Mucosa of descending colon (tissue), 3 donors: ENCODE measurements at regions not wholly inside any gene's neighbourhood (a gene's known extent, or its start where the extent isn't known, plus 50 kb on each side); places are given as distances from the start of the nearest gene placed in this dataset.

Experiments
- ATAC-seq: fragments of 200-7000 bp; cut with Tn5 transposase; one replicate; pipeline ENCODE4 v1.9.1; 2020; ENCODE audit warnings: mild to moderate bottlenecking, moderate library complexity
- DNase-seq, 3 donors: peaks; one replicate each; pipeline ENCODE4 v3.0.0-alpha.2; 2020
- H3K36me3 ChIP-seq: fragments of 200-600 bp; one replicate; pipeline ENCODE4 v1.8.0; 2021; ENCODE audit warnings: low read depth, mild to moderate bottlenecking
- H3K4me1 ChIP-seq: fragments of 200-600 bp; one replicate; pipeline ENCODE4 v1.8.0; 2021; ENCODE audit warnings: low read depth, mild to moderate bottlenecking
- H3K4me3 ChIP-seq: fragments of 200-600 bp; one replicate; pipeline ENCODE4 v1.8.0; 2021; ENCODE audit warnings: mild to moderate bottlenecking
- H3K9me3 ChIP-seq: fragments of 200-600 bp; one replicate; pipeline ENCODE4 v1.8.0; 2021; ENCODE audit warnings: mild to moderate bottlenecking
- CTCF ChIP-seq: fragments of 200-600 bp; IDR thresholded peaks from one replicate; pipeline ENCODE4 v1.8.0; 2022; ENCODE audit warnings: antibody characterized with exemption, mild to moderate bottlenecking
- intact Hi-C, 2 donors: fragments of 100-400 bp; cut with DNase I in 1 of 2; cut with micrococcal nuclease in 1 of 2; formaldehyde crosslinking; loops; one replicate each; pipeline versions ENCODE4 v1.11.0 to v1.11.1; 2022; cut with DNase I, micrococcal nuclease
- donor health status: DM: no; HTN: no; CAD: no; lungs with moderate emphysema.
- donor health status: DM: no; HTN: no; CAD: no.
- donor health status: DM: no; HTN: yes; CAD: no.

DNA sequence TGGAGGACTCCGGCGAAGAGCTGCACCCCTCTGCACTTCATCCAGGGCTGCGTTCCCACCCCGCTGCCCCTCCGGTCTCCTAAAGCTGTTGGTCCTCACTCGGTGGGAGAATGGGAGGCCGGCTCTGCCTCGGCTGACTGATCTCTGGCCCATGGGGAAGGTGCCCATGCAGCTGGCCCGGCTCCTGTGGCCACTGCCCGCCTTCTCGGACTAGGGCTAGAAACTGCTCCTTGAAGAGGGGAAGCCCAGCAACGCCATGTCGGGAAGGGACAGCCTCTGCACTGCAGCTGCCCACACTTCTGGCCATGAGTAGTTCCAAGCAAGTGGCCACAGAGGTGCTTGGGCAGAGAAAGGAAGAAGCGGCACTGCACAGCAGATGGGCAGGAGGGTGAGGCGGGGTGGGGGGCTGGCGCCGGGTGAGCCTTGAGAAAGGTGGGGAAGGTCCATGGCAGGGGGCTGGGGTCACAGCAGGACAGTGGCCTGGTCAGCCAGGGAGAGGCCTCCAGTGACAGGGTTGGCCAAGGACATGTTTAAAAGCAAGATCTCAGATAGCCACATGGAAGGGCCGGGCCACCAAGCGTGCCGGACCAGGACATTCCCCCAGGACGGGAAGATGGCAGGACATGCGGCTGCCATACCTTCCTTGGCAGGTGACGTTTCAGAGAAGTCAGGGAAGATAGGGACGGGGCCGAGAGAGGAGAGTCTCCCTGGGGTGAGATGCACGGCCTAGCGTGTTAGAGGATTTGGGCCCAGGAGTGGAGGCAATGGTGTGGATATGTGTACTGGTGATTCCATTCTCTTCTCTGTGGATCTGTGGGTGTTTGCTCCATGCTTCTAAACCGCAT lies 158.8 kb upstream of the HDAC4 start:
- Histone ChIP-seq H3K4me1 (no peaks in the 10 kb centered on the region), H3K4me3 (no peak overlapping the region), H3K36me3 (no peaks in the 10 kb centered on the region), H3K9me3 (no peaks in the 10 kb centered on the region)
- intact Hi-C loops = no loop called here
- TF ChIP-seq CTCF = no peak
- DNase-seq = no peak
- ATAC-seq = no peak

GRCh38 chr2:239558661-239559060 lies 157.8 kb upstream of the HDAC4 start:
- DNase-seq = no peak
- H3K4me3 ChIP-seq = no peak overlapping the region
- H3K4me1 ChIP-seq = no peaks in the 10 kb centered on the region
- TF ChIP-seq CTCF = no peak
- no peaks in the 10 kb centered on the region for H3K9me3 ChIP-seq
- no peaks in the 10 kb centered on the region for H3K36me3 ChIP-seq
- no peak for ATAC-seq
- intact Hi-C loops = no loop called here

- ATAC-seq = no peak
- H3K4me1 ChIP-seq = no peaks in the 10 kb centered on the region
- no peaks in the 10 kb centered on the region for H3K36me3 ChIP-seq
- intact Hi-C loops = no loop called here
- no peak overlapping the region for H3K4me3 ChIP-seq
- no peak for TF ChIP-seq CTCF
- no peaks in the 10 kb centered on the region for H3K9me3 ChIP-seq
- DNase-seq = no peak
Observed at GRCh38 chr2:239557516-239557915, 156.7 kb upstream of the HDAC4 start.

DNA sequence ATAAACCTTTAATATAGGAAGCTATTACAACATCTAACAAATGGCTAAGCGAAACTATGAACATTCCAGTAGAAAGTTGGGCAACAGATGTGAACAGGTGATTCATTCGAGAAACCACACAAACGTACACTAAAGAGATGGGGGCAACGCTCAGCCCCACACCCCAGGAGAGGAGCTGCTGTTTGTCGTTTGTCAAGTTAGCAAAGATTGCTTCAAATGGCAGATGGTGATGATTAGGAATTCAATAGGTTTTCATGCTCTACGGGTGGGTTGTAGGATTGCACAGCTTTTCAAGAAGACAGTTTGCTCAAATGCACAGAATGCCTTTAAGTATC lies 154.7 kb upstream of the HDAC4 start:
- Histone ChIP-seq H3K36me3 (no peaks in the 10 kb centered on the region), H3K9me3 (no peaks in the 10 kb centered on the region), H3K4me3 (no peak overlapping the region), H3K4me1 (no peaks in the 10 kb centered on the region)
- no peak for TF ChIP-seq CTCF
- DNase-seq (no peak), ATAC-seq (no peak)
- intact Hi-C loops = no loop called here

- Histone ChIP-seq H3K4me1 (no peaks in the 10 kb centered on the region), H3K4me3 (no peak overlapping the region), H3K36me3 (no peaks in the 10 kb centered on the region), H3K9me3 (no peaks in the 10 kb centered on the region)
- TF ChIP-seq CTCF = no peak
- ATAC-seq = no peak
- intact Hi-C loops = no loop called here
- DNase-seq = peak in 1 of 3 donors; percentile 10
Observed at GRCh38 chr2:239554766-239555570, 154.1 kb upstream of the HDAC4 start.
